ENCODE measurements at regions not wholly inside any gene's neighbourhood (a gene's known extent, or its start where the extent isn't known, plus 50 kb on each side); places are given as distances from the start of the nearest gene placed in this dataset.
A peak's percentile ranks its signal among the peaks of the same experiment; 100 is the strongest.
"Not testable (repeated sequence)": the region's sequence is repeated elsewhere in the genome, so short reads cannot be mapped to it uniquely, and the experiment has no call there.

DNA sequence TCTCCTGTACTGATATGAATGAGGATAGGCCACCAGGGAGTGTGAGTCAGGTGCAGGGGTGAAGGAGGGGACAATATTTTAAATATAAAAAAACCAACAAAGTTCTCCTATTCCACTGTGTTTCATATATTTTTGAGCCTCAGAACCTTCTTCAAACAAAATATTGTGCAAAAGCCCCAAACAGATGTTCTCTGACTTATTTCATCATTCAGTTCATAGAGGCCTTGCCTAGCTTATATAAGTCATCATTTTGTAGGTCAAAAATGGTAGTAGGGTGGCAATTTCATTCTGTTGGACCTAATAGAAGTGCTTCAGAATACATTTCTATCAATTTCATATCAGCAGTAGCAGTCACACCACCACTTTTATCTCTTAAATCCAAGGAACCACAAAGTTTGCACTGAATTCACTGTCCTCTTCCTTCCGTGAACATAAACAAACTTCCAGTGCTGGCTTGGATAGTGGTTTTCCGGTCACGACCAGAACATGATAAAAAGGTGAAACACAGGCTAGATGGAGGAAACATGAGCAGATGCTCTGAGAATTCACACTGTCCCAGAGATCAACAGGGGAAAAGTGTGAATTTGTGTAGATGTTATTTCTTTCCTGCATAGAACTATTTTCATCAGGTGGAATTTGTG is 99.1 kb downstream of the EN1 start:
- DNase-seq (ENCODE audit: low read depth, low spot score), result no peak
- in situ Hi-C loops (cut with HindIII; ENCODE audit: low pct_unique_long_range_greater_than_20kb, low sequenced_read_pairs), result no loop called here

DNA sequence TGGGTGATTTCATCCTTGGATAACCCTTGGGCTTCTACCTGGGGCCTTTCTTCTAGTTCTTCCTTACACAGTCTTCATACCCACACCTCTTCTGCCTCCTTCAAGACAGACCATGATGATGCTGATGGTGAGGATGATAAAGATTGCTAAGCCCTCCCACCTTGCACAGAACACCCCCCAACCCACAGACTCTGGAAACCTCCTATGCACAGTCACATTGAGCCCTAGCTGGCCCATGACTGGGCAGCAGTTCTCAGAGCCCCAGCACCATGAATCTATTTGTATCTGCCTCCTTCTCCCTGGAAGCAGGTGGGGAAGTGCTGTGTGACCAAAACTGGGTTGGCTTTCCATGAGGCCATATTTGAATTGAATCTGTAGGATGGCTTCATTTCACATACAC is 99.8 kb downstream of the EN1 start:
- in situ Hi-C loops (cut with HindIII; ENCODE audit: low pct_unique_long_range_greater_than_20kb, low sequenced_read_pairs), result no loop called here
- no peak for DNase-seq (ENCODE audit: low read depth, low spot score)

DNA sequence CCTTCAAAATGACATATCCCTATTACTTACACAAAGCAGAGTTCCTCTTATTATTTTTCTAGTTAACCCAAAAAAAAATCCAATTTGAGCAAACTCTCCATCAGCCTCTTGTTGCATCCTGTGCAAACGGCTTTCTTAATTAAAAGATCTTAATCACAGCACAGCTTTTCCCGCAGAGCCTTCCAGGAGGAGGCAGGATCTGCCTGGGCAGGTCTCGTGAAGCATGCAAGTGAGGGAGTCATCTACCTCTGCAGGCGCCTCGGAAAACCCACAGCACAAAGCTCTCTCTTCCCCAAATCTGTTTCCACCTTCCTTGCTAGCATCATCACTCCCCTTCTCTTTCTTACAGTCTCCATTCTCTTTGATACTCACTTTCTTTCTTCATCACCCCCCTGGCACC is 100.4 kb downstream of the EN1 start:
- in situ Hi-C loops (cut with HindIII; ENCODE audit: low pct_unique_long_range_greater_than_20kb, low sequenced_read_pairs), result no loop called here
- no peak for DNase-seq (ENCODE audit: low read depth, low spot score)

DNA sequence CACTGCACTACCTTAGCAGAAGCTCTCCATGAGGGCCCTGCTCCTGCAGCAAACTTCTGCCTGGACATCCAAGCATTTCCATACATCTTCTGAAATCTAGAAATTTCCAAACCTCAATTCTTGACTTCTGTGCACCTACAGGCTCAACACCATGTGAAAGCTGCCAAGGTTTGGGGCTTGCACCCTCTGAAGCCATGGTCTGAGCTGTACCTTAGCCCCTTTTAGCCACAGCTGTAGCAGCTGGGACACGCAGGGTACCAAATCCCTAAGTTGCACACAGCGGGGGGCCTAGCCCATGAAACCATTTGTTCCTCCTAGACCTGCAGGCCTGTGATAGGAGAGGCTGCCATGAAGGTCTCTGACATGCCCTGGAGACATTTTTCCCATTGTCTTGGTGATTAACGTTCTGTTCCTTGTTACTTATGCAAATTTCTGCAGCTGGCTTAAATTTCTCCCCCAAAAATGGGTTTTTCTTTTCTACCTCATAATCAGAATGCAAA is 102.7 kb downstream of the EN1 start:
- in situ Hi-C loops (cut with HindIII; ENCODE audit: low pct_unique_long_range_greater_than_20kb, low sequenced_read_pairs); DNase-seq (ENCODE audit: low read depth, low spot score): not testable (repeated sequence)

DNA sequence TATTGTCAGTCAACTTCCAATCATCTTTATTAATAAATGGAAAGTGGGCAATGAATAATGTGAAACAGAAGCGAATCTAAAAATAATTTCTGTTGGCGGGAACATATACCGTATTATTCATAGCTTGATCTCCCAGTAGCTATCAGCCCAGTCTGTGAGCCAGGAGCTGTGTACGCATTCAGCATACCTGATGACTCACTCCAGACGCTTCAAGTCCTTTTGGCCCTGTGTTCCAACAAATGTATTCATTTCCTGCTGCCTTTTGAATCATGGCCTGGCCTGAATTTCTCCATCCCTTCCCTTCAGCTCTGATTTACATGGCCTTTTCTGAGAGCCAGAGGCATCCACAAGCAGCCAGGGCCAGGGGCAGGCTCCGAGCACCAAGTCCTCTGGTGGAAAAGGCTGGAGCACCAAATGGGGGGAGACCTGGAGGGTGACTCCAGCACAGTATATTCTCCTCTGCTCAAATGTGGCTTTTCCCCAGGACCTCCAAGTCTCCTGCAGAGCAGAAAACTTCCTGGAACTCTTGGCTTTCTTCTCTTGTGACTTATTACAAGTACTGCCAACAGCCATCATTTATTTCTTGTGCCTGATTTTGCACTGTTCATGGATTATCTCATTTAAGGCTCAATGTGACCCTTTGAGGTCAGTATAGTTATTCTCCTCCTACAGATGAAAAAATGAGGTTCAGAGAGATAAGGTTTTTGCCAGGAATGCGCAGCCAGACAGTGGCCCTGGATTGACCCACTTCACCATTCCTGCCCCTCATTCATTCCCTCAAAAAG is 108.7 kb downstream of the EN1 start:
- in situ Hi-C loops (cut with HindIII; ENCODE audit: low pct_unique_long_range_greater_than_20kb, low sequenced_read_pairs), result no loop called here
- peak; percentile 1 for DNase-seq (ENCODE audit: low read depth, low spot score)

DNA sequence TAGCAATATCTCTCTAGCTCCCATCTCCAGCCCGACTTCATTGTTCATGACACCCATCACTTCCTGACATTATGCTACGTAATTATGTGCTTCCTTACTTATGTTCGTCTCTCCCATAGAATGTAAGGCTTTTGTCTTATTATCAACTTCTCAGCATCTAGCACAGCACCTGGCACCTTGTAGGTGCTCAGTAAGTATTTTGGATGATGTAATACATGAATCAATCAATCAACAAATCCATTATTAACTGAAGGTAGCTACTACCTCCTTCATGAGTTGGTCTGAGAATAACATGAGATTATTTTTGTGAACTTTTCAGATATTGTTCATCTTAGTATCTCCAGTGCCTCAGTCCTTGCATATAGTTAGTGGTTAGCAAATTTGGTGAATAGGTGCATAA is 109.3 kb downstream of the EN1 start:
- no peak for DNase-seq (ENCODE audit: low read depth, low spot score)
- in situ Hi-C loops (cut with HindIII; ENCODE audit: low pct_unique_long_range_greater_than_20kb, low sequenced_read_pairs), result no loop called here

DNA sequence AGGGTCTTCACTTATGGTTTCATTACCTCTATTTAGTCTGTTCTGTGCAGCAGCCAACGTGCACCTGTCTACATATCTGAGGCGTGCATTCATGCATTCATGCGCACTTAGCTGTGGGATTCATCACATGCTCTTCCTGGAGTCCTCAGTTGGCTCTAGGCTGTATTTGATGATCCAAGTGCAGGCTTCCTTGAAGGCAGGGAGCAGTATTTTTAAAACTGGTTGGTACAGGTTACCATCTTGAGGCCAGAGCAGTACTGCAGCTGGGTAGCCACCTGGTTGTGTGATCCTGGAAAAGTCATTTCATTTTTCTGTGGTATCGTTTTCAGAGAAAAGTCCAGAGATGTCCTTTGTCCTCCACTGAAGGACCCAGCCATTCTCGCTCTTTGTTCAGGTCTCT is 109.8 kb downstream of the EN1 start:
- DNase-seq (ENCODE audit: low read depth, low spot score), result no peak
- in situ Hi-C loops (cut with HindIII; ENCODE audit: low pct_unique_long_range_greater_than_20kb, low sequenced_read_pairs), result no loop called here

DNA sequence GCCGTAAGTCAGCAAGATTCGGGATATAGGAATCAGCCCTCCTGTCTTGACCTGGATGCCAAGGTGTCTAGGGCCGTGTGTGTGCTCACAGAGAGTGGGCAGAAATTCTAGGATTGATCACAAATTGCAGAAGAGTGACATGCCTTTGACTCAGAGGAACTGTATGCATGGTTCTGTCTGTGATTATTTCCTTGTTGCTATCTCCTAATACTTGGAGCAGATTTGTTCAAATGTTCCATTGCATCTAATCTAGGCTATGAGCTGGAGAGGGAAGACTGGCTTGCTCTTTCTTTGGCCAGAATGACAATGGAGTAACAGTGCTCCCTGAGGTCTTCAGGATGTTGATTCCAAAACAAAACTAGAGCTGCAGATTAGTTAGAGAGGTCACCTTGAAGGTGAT is 115.0 kb downstream of the EN1 start:
- in situ Hi-C loops (cut with HindIII; ENCODE audit: low pct_unique_long_range_greater_than_20kb, low sequenced_read_pairs), result no loop called here
- no peak for DNase-seq (ENCODE audit: low read depth, low spot score)

DNA sequence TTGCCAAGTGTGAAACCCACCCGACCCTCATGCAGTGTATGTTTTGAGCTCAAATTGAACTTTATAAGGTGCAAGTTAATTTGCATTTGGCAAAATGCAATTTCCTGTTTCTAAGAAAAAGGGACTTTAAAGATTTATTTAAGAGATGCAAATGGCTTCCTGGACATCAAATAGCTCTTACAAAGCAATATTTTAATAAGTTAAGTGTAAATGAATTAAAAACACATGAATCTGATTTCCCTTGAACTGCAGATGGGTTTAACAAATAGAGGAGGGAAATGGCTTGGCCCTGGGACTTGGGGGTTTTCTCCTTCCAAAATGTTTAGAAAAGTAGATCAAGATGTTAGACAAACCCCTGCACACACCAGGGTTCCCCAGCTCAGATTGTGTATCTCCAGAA is 116.0 kb downstream of the EN1 start:
- in situ Hi-C loops (cut with HindIII; ENCODE audit: low pct_unique_long_range_greater_than_20kb, low sequenced_read_pairs), result no loop called here

DNA sequence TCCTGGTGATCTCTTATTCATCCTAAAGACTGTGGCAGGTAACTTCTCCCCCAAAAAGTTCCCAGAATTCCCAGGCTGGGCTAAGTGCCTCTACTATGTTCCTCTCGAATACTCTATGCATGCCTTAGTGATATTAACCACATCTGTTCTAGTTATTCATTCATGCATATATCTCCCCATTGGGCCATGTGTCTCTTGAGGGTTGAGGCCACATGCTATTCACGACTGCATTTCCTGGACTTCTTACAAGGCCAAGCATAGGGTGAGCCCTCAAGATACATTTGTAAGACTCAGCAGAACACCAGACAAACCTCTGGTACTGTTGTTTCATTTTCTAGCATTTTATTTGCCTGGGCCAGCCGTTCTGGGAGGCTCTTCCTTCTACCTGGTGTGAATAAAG is 117.0 kb downstream of the EN1 start:
- no peak for DNase-seq (ENCODE audit: low read depth, low spot score)
- in situ Hi-C loops (cut with HindIII; ENCODE audit: low pct_unique_long_range_greater_than_20kb, low sequenced_read_pairs), result no loop called here

More for the DNA sequence above, 116.0 kb downstream of the EN1 start:
- DNase-seq (ENCODE audit: low read depth, low spot score), result no peak

DNA sequence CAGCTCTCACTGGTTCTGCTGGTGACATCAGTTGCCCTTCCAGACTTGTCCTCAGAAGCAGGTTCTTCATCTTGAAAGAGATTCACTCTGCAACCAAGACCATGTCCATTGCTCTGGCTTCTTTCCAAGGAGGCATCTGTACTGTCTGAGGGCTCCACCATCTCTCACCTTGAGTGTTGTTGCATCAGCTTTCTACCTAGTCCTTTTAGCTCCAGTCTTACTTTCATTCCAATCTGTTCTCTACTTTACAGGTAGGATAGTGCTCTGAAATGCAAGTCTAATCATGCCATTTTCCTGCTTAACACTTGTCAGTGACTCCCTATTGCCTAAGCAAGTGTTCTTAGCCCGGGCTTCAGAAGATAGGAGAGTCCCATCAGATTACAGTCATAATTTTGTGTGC is 117.7 kb downstream of the EN1 start:
- in situ Hi-C loops (cut with HindIII; ENCODE audit: low pct_unique_long_range_greater_than_20kb, low sequenced_read_pairs), result no loop called here
- no peak for DNase-seq (ENCODE audit: low read depth, low spot score)

DNA sequence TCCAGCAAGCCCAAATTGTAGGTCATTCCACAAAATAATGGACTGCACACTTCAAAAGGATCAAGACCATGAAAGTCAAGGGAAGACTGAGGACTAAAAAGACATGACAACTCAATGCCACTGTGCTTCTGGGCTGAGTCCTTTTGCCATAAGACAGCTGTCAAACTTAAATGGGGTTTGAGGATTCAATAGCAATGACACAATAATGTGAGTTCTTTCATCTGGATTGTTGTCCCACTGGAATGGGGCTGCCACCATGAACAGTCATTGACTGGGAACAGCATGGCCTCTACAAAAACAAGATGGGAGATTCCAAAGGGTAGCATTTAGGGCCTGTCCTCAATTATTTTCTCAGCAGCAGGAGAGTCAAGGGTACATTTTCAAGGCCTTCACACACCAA is 118.5 kb downstream of the EN1 start:
- no peak for DNase-seq (ENCODE audit: low read depth, low spot score)
- in situ Hi-C loops (cut with HindIII; ENCODE audit: low pct_unique_long_range_greater_than_20kb, low sequenced_read_pairs), result no loop called here

DNA sequence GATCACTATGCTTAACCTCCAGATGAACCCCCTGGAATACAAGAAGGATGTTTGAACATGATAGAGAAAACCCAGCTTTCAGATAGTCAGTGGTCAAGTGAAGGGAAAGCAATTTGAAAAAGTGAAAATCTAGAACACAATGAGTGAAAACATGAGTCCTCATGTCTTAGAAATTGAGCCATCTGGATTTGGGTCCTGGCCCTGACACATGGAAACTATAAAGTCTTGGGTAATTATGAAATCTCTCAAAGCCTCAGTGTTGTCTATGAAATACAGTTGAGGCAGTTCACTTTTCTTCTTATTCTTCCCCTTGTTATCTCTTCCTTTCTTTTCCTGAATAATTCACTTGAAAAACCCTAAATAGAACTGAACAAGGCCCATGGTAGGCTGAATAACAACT is 120.6 kb downstream of the EN1 start:
- in situ Hi-C loops (cut with HindIII; ENCODE audit: low pct_unique_long_range_greater_than_20kb, low sequenced_read_pairs), result no loop called here
- no peak for DNase-seq (ENCODE audit: low read depth, low spot score)

DNA sequence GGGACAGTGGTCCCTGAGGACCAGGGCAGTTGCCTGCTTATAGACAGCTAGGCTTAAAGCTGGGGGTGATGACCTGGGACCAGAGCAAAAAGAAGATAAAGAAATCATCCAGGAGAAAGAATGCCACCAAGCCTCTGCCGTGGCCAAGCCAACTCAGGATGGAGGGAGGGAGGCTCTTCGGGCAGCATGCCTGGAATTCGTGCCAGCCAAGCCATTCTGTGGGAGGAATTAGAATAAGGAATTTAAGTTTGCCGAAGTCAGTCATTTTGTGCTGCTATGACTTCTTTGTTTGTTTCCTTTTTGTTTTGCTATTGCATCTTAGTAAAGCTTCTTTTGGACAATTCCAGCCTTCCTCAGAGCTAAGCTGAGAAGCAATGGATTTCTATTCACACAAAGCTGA is 124.1 kb downstream of the EN1 start:
- in situ Hi-C loops (cut with HindIII; ENCODE audit: low pct_unique_long_range_greater_than_20kb, low sequenced_read_pairs), result no loop called here
- DNase-seq (ENCODE audit: low read depth, low spot score), result no peak

DNA sequence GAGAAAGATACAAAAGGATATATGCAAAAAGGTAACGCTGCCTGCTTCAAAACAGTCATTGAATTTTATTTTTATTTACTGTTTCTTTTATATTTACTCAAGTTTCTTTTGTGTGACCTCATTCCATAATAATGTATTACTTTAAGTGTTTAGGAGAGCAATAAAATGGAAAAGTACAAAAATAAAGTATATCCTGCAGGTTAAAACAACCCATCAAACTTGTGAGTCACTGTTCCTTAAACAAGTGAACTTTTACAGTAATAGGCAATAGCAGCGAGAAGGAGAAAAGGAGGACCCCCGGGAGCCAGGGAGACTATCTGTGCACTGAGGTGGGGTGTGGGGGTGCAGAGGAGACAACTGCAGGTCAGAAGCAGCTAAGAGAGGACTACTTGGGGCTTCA is 124.5 kb downstream of the EN1 start:
- no peak for DNase-seq (ENCODE audit: low read depth, low spot score)
- in situ Hi-C loops (cut with HindIII; ENCODE audit: low pct_unique_long_range_greater_than_20kb, low sequenced_read_pairs), result no loop called here

DNA sequence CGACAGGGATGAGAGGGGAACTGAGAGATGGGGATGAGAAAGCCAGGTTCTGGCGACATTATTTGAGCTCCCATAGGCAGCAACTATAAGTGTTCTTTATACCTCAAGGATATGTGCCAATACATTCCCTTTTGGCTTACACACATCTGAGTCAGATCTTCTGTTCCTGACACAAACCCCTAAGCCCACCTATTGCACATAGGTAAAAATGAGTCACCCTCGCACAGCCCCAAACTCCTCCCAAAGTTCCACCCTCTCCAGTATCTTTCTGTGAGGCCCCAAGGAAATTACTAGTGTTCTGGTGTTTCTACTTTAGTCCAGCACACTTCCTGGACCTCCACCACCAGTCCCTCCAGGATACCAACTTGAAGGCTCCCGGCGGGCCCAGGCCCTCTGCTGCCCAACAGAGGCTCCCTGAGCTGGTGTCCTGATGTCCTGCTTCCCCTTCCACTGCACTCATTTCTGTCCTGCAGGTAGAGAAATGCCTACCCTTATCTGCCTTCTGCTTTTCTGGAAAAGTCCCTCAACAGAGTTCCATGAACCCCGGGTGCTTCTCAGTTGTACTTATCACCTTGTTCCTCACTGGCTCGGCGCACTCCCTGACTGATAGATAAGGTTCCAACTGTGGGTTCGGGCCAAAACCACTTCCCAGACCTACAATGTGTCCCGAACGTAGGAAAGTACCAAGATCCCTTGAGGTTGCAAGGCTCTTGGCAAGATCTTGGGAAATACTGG is 125.5 kb downstream of the EN1 start:
- in situ Hi-C loops (cut with HindIII; ENCODE audit: low pct_unique_long_range_greater_than_20kb, low sequenced_read_pairs), result no loop called here
- no peak for DNase-seq (ENCODE audit: low read depth, low spot score)

DNA sequence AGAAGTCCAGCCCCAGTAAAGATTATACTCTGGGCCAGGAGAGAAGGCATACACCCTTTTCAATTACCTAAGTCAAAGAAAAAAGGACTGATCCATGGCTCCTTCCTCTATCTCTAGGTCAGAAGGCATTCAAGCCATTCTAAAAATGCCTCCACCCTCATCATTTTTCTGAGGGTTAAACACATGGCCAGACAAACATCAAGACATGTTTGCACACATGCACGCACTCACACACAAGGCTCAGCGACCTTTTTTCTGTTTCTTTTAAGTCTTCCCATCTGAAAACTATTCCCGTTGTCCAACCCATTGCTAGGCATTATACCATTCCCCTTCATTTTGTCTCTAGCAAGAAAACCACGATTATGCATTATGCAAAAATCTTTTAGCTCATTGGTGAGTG is 126.6 kb downstream of the EN1 start:
- in situ Hi-C loops (cut with HindIII; ENCODE audit: low pct_unique_long_range_greater_than_20kb, low sequenced_read_pairs), result no loop called here
- DNase-seq (ENCODE audit: low read depth, low spot score), result no peak

DNA sequence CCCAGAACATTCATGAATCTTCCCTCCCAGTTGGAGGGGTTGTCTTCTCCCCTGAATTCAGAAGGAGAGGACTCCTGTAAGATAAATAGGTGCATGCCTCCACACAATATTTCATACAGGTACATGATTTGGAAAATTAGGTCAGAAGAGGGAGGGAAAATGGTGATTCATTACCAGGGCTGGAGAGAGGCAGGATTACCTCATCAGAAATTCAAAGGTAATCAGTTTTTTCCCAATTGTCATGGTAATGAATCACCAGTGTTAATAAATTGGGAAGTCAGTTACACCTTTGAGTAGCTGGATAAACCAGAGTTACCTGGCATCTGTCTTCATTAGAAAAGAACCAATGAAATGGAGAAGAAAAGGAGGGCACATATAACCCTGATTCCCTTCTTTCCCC is 128.5 kb downstream of the EN1 start:
- in situ Hi-C loops (cut with HindIII; ENCODE audit: low pct_unique_long_range_greater_than_20kb, low sequenced_read_pairs), result no loop called here

DNA sequence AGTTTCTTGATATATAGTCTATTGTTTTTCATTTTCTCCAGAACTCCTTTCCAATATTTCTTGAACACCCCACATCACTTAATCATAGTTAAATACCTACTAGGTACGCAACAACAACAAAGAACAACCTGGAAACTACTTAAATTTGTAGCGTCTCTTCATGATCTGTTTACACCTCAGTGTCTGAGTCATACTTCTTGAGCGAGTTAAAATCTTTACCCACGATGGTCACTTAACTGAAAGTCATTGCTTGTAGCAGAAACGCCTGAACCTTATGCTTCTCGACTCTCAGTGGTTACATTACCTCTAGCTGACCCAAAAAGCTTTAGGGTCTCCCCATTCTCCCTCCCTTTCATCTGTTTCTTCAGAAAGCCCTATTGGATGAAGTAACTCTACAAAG is 131.3 kb downstream of the EN1 start:
- in situ Hi-C loops (cut with HindIII; ENCODE audit: low pct_unique_long_range_greater_than_20kb, low sequenced_read_pairs), result no loop called here
- no peak for DNase-seq (ENCODE audit: low read depth, low spot score)

More for the DNA sequence above, 128.5 kb downstream of the EN1 start:
- no peak for DNase-seq (ENCODE audit: low read depth, low spot score)

All from SK-MEL-5 (cell line).